KMS-11 (cell line): ENCODE measurements at regions not wholly inside any gene's neighbourhood (a gene's known extent, or its start where the extent isn't known, plus 50 kb on each side); places are given as distances from the start of the nearest gene placed in this dataset.

Experiments used
- H2AFZ ChIP-seq: fragments of 200-600 bp; sonication (generic); 2 replicates; pipeline ENCODE4 v1.6.1; 2016; ENCODE audit warnings: antibody characterized with exemption, mixed run types, low read depth
- H3K27ac ChIP-seq: fragments of 200-600 bp; sonication (generic); 2 replicates; pipeline ENCODE4 v1.6.1; 2016; ENCODE audit warnings: mild to moderate bottlenecking, mixed run types
- H3K27me3 ChIP-seq: fragments of 200-600 bp; sonication (generic); 2 replicates; pipeline ENCODE4 v1.6.1; 2017; ENCODE audit warnings: mild to moderate bottlenecking, low read depth, mixed run types, moderate library complexity; ENCODE audit not compliant: insufficient read depth
- H3K36me3 ChIP-seq: fragments of 200-600 bp; sonication (generic); 2 replicates; pipeline ENCODE4 v1.6.1; 2017; ENCODE audit warnings: mild to moderate bottlenecking, mixed run types; ENCODE audit not compliant: insufficient read depth
- H3K4me1 ChIP-seq: fragments of 200-600 bp; sonication (generic); 2 replicates; pipeline ENCODE4 v1.6.1; 2016; ENCODE audit warnings: mild to moderate bottlenecking, low read depth, mixed run types; ENCODE audit not compliant: poor library complexity, severe bottlenecking
- H3K4me2 ChIP-seq: fragments of 200-600 bp; sonication (generic); 2 replicates; pipeline ENCODE4 v1.7.0; 2016; ENCODE audit warnings: mild to moderate bottlenecking, mixed run types
- H3K4me3 ChIP-seq: fragments of 200-600 bp; sonication (generic); IDR thresholded peaks from 2 replicates; pipeline ENCODE4 v1.6.1; 2017; ENCODE audit warnings: low read depth, low read length, mixed read lengths; ENCODE audit not compliant: insufficient read depth
- H3K79me2 ChIP-seq: fragments of 200-600 bp; sonication (generic); 2 replicates; pipeline ENCODE4 v1.6.1; 2016; ENCODE audit warnings: low read depth, mixed run types; ENCODE audit not compliant: insufficient read depth
- H3K9ac ChIP-seq: fragments of 200-600 bp; sonication (generic); 2 replicates; pipeline ENCODE4 v1.6.1; 2016; ENCODE audit warnings: mild to moderate bottlenecking, mixed run types
- H4K20me1 ChIP-seq: fragments of 200-600 bp; sonication (generic); 2 replicates; pipeline ENCODE4 v1.6.1; 2016; ENCODE audit warnings: mild to moderate bottlenecking, mixed run types; ENCODE audit not compliant: insufficient read depth
- CTCF ChIP-seq: fragments of 200-600 bp; sonication (generic); conservative IDR thresholded peaks from 2 replicates; pipeline ENCODE4 v1.6.1; 2017; ENCODE audit warnings: low read depth, mild to moderate bottlenecking, antibody characterized with exemption, low read length, moderate library complexity, mixed read lengths

GRCh38 chr3:96007650-96008195 is 806.7 kb upstream of the EPHA6 start:
- H3K4me1 ChIP-seq = peaks cover 60% of the 10 kb centered on the region
- no peak overlapping the region for H3K4me3 ChIP-seq
- H3K27ac ChIP-seq = peak overlapping the region; percentile 91
- no peaks in the 10 kb centered on the region for H4K20me1 ChIP-seq
- no peak for TF ChIP-seq CTCF
- H3K9ac ChIP-seq = peak overlapping the region; percentile 47
- H3K4me2 ChIP-seq = peak overlapping the region; percentile 59
- H3K36me3 ChIP-seq = no peaks in the 10 kb centered on the region
- no peaks in the 10 kb centered on the region for H3K27me3 ChIP-seq
- no peaks in the 10 kb centered on the region for H3K79me2 ChIP-seq
- H2AFZ ChIP-seq = peak overlapping the region; percentile 44; the same call in 1 of the 2 replicates

GRCh38 chr3:96012939-96013338 is 801.5 kb upstream of the EPHA6 start:
- no peaks in the 10 kb centered on the region for H3K27me3 ChIP-seq
- H3K4me2 ChIP-seq = no peak overlapping the region
- H2AFZ ChIP-seq = no peak overlapping the region
- no peaks in the 10 kb centered on the region for H3K36me3 ChIP-seq
- no peak overlapping the region for H3K27ac ChIP-seq
- peaks cover 23% of the 10 kb centered on the region for H3K4me1 ChIP-seq
- H4K20me1 ChIP-seq = no peaks in the 10 kb centered on the region
- H3K9ac ChIP-seq = no peak overlapping the region
- no peaks in the 10 kb centered on the region for H3K79me2 ChIP-seq
- H3K4me3 ChIP-seq = no peak overlapping the region
- no peak for TF ChIP-seq CTCF

DNA sequence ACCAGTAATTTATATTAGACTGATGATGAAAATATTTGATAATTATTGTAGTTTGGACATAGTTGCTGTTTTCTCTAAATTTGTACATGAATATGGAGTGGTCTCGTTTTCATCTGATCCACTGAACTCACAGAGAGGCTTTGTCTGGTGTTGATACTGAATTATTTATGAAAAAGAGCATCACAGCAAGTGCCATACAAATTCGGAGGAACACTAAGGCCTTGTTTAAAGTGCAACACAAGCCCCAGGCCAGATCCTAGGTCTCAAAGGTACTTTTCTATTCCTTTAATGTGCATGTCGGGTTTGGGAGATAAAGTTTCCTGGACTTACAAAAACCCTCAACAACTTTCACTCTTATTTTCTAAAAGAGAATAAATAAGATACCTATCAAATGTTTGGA is 796.8 kb upstream of the EPHA6 start:
- Histone ChIP-seq H3K4me2 (no peak overlapping the region), H3K27ac (no peak overlapping the region), H3K36me3 (no peaks in the 10 kb centered on the region), H4K20me1 (no peaks in the 10 kb centered on the region), H3K79me2 (no peaks in the 10 kb centered on the region), H3K4me1 (no peaks in the 10 kb centered on the region), H3K9ac (no peak overlapping the region), H2AFZ (no peak overlapping the region), H3K27me3 (no peaks in the 10 kb centered on the region), H3K4me3 (no peak overlapping the region)
- no peak for TF ChIP-seq CTCF

- Histone ChIP-seq H4K20me1 (no peaks in the 10 kb centered on the region), H3K27me3 (no peaks in the 10 kb centered on the region), H3K4me2 (no peak overlapping the region), H3K27ac (no peak overlapping the region), H3K9ac (no peak overlapping the region), H3K4me1 (no peaks in the 10 kb centered on the region), H3K36me3 (no peaks in the 10 kb centered on the region), H2AFZ (no peak overlapping the region), H3K4me3 (no peak overlapping the region), H3K79me2 (no peaks in the 10 kb centered on the region)
- TF ChIP-seq CTCF = no peak
These were observed 791.7 kb upstream of the EPHA6 start for GRCh38 chr3:96022676-96023075.
